ENCODE measurements at regions not wholly inside any gene's neighbourhood (a gene's known extent, or its start where the extent isn't known, plus 50 kb on each side); places are given as distances from the start of the nearest gene placed in this dataset.

- TF ChIP-seq NR3C1 (IDR thresholded peaks at IDR 0.05) (no peak), CTCF (IDR thresholded peaks at IDR 0.05) (no peak), RFX5 (IDR thresholded peaks at IDR 0.05) (no peak), SMC3 (IDR thresholded peaks at IDR 0.05) (no peak), CEBPB (IDR thresholded peaks at IDR 0.05) (no peak), KDM1A (IDR thresholded peaks at IDR 0.05; ENCODE audit: low read depth) (no peak), MAFK (IDR thresholded peaks at IDR 0.05; ENCODE audit: partially characterized antibody) (no peak), EHMT2 (IDR thresholded peaks at IDR 0.05; ENCODE audit: low read depth) (no peak), RCOR1 (IDR thresholded peaks at IDR 0.05; ENCODE audit: low read depth, low read length) (no peak)
Observed at GRCh38 chr1:223008808-223009207, 134.2 kb downstream of the TLR5 start.
